PFSK-1 (cell line): ENCODE measurements at regions not wholly inside any gene's neighbourhood (a gene's known extent, or its start where the extent isn't known, plus 50 kb on each side); places are given as distances from the start of the nearest gene placed in this dataset.

Source experiments
- POLR2AphosphoS5 ChIP-seq: IDR thresholded peaks from 2 replicates; pipeline ENCODE4 v1.6.1; 2012; ENCODE audit warnings: low read depth, mild to moderate bottlenecking, control low read depth, low read length, moderate library complexity
- TAF1 ChIP-seq: IDR thresholded peaks from 2 replicates; pipeline ENCODE4 v1.6.1; 2012; ENCODE audit warnings: low read length, control low read depth, borderline replicate concordance; ENCODE audit not compliant: insufficient read depth
- TF ChIP-seq, protein P1 (sequence below), 2 experiments: IDR thresholded peaks; 2 replicates each; pipeline versions ENCODE4 v1.6.1 to v1.8.0; 2011 to 2012; ENCODE audit warnings: low read depth in 2 of 2, low read length in 2 of 2, control low read depth in 1 of 2, inconsistent platforms in 1 of 2, mild to moderate bottlenecking in 1 of 2, moderate library complexity in 1 of 2; ENCODE audit not compliant: insufficient read depth in 1 of 2

DNA sequence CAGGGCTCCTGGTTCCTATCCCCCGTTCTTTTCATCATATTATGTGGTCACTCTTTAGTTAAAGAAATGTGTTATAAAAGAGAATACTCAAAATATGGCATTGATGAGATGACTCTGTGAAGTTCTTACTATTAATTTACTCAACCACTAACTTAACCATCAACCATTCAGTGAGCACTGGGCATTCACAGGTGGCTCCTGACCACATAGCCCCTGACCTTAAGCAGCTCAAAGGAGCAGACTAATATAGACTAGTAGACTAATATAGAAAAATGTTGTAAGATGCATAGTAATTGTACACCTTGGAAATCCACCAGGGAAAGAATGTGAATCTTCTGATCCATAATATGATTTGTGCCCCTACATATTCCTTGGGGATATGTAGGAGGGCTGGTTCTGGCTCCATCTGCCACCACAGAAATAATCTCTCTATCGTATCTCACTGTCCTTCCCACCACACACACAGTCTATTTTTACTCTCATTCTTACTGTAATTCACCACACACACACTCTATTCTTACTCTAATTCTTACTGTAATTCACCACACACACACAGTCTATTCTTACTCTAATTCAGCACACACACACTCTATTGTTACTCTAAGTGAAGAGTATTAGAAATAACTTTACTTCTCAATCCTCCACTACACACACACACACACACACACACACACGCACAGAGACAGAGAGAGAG lies 188.9 kb upstream of the ITGA4 start:
- TF ChIP-seq, protein P1, sequence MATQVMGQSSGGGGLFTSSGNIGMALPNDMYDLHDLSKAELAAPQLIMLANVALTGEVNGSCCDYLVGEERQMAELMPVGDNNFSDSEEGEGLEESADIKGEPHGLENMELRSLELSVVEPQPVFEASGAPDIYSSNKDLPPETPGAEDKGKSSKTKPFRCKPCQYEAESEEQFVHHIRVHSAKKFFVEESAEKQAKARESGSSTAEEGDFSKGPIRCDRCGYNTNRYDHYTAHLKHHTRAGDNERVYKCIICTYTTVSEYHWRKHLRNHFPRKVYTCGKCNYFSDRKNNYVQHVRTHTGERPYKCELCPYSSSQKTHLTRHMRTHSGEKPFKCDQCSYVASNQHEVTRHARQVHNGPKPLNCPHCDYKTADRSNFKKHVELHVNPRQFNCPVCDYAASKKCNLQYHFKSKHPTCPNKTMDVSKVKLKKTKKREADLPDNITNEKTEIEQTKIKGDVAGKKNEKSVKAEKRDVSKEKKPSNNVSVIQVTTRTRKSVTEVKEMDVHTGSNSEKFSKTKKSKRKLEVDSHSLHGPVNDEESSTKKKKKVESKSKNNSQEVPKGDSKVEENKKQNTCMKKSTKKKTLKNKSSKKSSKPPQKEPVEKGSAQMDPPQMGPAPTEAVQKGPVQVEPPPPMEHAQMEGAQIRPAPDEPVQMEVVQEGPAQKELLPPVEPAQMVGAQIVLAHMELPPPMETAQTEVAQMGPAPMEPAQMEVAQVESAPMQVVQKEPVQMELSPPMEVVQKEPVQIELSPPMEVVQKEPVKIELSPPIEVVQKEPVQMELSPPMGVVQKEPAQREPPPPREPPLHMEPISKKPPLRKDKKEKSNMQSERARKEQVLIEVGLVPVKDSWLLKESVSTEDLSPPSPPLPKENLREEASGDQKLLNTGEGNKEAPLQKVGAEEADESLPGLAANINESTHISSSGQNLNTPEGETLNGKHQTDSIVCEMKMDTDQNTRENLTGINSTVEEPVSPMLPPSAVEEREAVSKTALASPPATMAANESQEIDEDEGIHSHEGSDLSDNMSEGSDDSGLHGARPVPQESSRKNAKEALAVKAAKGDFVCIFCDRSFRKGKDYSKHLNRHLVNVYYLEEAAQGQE (IDR thresholded peaks at IDR 0.05; ENCODE audit: insufficient read depth in 1 of 2, low read depth in 2 of 2, low read length in 2 of 2): no peak
- TF ChIP-seq TAF1 (no peak), POLR2AphosphoS5 (no peak)
